SJSA1 (cell line): ENCODE measurements at regions not wholly inside any gene's neighbourhood (a gene's known extent, or its start where the extent isn't known, plus 50 kb on each side); places are given as distances from the start of the nearest gene placed in this dataset.

Source experiments
- DNase-seq, 2 experiments: peaks; one replicate each; pipeline ENCODE4 v3.0.0-alpha.2; 2015 to 2020; ENCODE audit warnings: low spot score in 2 of 2, low read depth in 1 of 2
- H3K27ac ChIP-seq: fragments of 250-450 bp; sonication (Bioruptor Pico); 2 replicates; pipeline ENCODE4 v1.5.1; 2020; ENCODE audit warnings: mild to moderate bottlenecking, moderate library complexity
- H3K27me3 ChIP-seq: fragments of 250-450 bp; sonication (Bioruptor Pico); replicated peaks from 2 replicates; pipeline ENCODE4 v1.5.1; 2020; ENCODE audit warnings: mild to moderate bottlenecking, moderate library complexity
- H3K36me3 ChIP-seq: fragments of 250-450 bp; sonication (Bioruptor Pico); 2 replicates; pipeline ENCODE4 v1.5.1; 2020; ENCODE audit warnings: mild to moderate bottlenecking
- H3K4me1 ChIP-seq: fragments of 250-450 bp; sonication (Bioruptor Pico); replicated peaks from 2 replicates; pipeline ENCODE4 v1.6.1; 2021; ENCODE audit warnings: mild to moderate bottlenecking
- H3K4me3 ChIP-seq: fragments of 250-450 bp; sonication (Bioruptor Pico); 2 replicates; pipeline ENCODE4 v1.5.1; 2020; ENCODE audit warnings: mild to moderate bottlenecking
- H3K9me3 ChIP-seq: fragments of 250-450 bp; sonication (Bioruptor Pico); replicated peaks from 2 replicates; pipeline ENCODE4 v1.5.1; 2020; ENCODE audit warnings: mild to moderate bottlenecking

GRCh38 chr12:115010324-115010995 is 326.5 kb upstream of the TBX3 start:
- no peak for DNase-seq
- Histone ChIP-seq H3K36me3 (no peaks in the 10 kb centered on the region), H3K27me3 (no peaks in the 10 kb centered on the region), H3K9me3 (no peaks in the 10 kb centered on the region), H3K4me3 (no peak overlapping the region), H3K4me1 (peaks cover 5% of the 10 kb centered on the region), H3K27ac (no peak overlapping the region)

GRCh38 chr12:115008929-115009328 is 325.0 kb upstream of the TBX3 start:
- DNase-seq, result no peak
- H3K9me3 ChIP-seq, result no peaks in the 10 kb centered on the region
- no peak overlapping the region for H3K27ac ChIP-seq
- peaks cover 12% of the 10 kb centered on the region for H3K4me1 ChIP-seq
- H3K36me3 ChIP-seq, result no peaks in the 10 kb centered on the region
- no peaks in the 10 kb centered on the region for H3K27me3 ChIP-seq
- H3K4me3 ChIP-seq, result no peak overlapping the region

- Histone ChIP-seq H3K36me3 (no peaks in the 10 kb centered on the region), H3K27me3 (no peaks in the 10 kb centered on the region), H3K4me3 (no peak overlapping the region), H3K9me3 (no peaks in the 10 kb centered on the region), H3K27ac (no peak overlapping the region), H3K4me1 (peaks cover 22% of the 10 kb centered on the region)
- DNase-seq, result no peak
These were observed 320.6 kb upstream of the TBX3 start for GRCh38 chr12:115004470-115005146.

GRCh38 chr12:115002434-115002833 is 318.5 kb upstream of the TBX3 start:
- DNase-seq, result no peak
- H3K4me1 ChIP-seq, result peaks cover 41% of the 10 kb centered on the region
- no peak overlapping the region for H3K4me3 ChIP-seq
- H3K9me3 ChIP-seq, result no peaks in the 10 kb centered on the region
- no peak overlapping the region for H3K27ac ChIP-seq
- no peaks in the 10 kb centered on the region for H3K27me3 ChIP-seq
- H3K36me3 ChIP-seq, result no peaks in the 10 kb centered on the region

- H3K27me3 ChIP-seq, result no peaks in the 10 kb centered on the region
- peaks cover 41% of the 10 kb centered on the region for H3K4me1 ChIP-seq
- no peaks in the 10 kb centered on the region for H3K9me3 ChIP-seq
- H3K4me3 ChIP-seq, result no peak overlapping the region
- DNase-seq, result no peak
- no peaks in the 10 kb centered on the region for H3K36me3 ChIP-seq
- no peak overlapping the region for H3K27ac ChIP-seq
These were observed 317.7 kb upstream of the TBX3 start for GRCh38 chr12:115001571-115002180.

GRCh38 chr12:115000038-115000437 is 316.1 kb upstream of the TBX3 start:
- peak; percentile 80 to 83 for DNase-seq
- no peaks in the 10 kb centered on the region for H3K27me3 ChIP-seq
- H3K4me3 ChIP-seq, result no peak overlapping the region
- peaks cover 4% of the 10 kb centered on the region for H3K9me3 ChIP-seq
- no peaks in the 10 kb centered on the region for H3K36me3 ChIP-seq
- H3K27ac ChIP-seq, result peak overlapping the region; percentile 60
- peaks cover 41% of the 10 kb centered on the region for H3K4me1 ChIP-seq

- Histone ChIP-seq H3K27ac (peak overlapping the region; percentile 60; the same call in 1 of the 2 replicates), H3K9me3 (peaks cover 4% of the 10 kb centered on the region), H3K36me3 (no peaks in the 10 kb centered on the region), H3K4me3 (no peak overlapping the region), H3K27me3 (no peaks in the 10 kb centered on the region), H3K4me1 (peaks cover 35% of the 10 kb centered on the region)
- DNase-seq, result no peak
These were observed 314.8 kb upstream of the TBX3 start for GRCh38 chr12:114998750-114999128.

- Histone ChIP-seq H3K27me3 (no peaks in the 10 kb centered on the region), H3K4me3 (no peak overlapping the region), H3K9me3 (peaks cover 4% of the 10 kb centered on the region), H3K27ac (no peak overlapping the region), H3K36me3 (no peaks in the 10 kb centered on the region), H3K4me1 (peaks cover 35% of the 10 kb centered on the region)
- DNase-seq, result no peak
These were observed 314.3 kb upstream of the TBX3 start for GRCh38 chr12:114998118-114998749.

GRCh38 chr12:114996382-114996781 is 312.4 kb upstream of the TBX3 start:
- no peaks in the 10 kb centered on the region for H3K27me3 ChIP-seq
- peaks cover 46% of the 10 kb centered on the region for H3K4me1 ChIP-seq
- H3K36me3 ChIP-seq, result no peaks in the 10 kb centered on the region
- DNase-seq, result no peak
- no peak overlapping the region for H3K27ac ChIP-seq
- peaks cover 4% of the 10 kb centered on the region for H3K9me3 ChIP-seq
- H3K4me3 ChIP-seq, result no peak overlapping the region

- Histone ChIP-seq H3K9me3 (peaks cover 4% of the 10 kb centered on the region), H3K4me1 (peaks cover 48% of the 10 kb centered on the region), H3K27ac (no peak overlapping the region), H3K4me3 (no peak overlapping the region), H3K27me3 (no peaks in the 10 kb centered on the region), H3K36me3 (no peaks in the 10 kb centered on the region)
- no peak for DNase-seq
These were observed 311.9 kb upstream of the TBX3 start for GRCh38 chr12:114995891-114996290.

GRCh38 chr12:114993165-114993564 is 309.2 kb upstream of the TBX3 start:
- Histone ChIP-seq H3K9me3 (peaks cover 4% of the 10 kb centered on the region), H3K4me3 (no peak overlapping the region), H3K36me3 (no peaks in the 10 kb centered on the region), H3K27me3 (no peaks in the 10 kb centered on the region), H3K27ac (peak overlapping the region; percentile 24; the same call in 1 of the 2 replicates), H3K4me1 (peaks cover 37% of the 10 kb centered on the region)
- DNase-seq, result no peak

- no peaks in the 10 kb centered on the region for H3K36me3 ChIP-seq
- H3K9me3 ChIP-seq, result peaks cover 4% of the 10 kb centered on the region
- DNase-seq, result no peak
- H3K27me3 ChIP-seq, result no peaks in the 10 kb centered on the region
- peaks cover 31% of the 10 kb centered on the region for H3K4me1 ChIP-seq
- no peak overlapping the region for H3K27ac ChIP-seq
- H3K4me3 ChIP-seq, result no peak overlapping the region
These were observed 308.5 kb upstream of the TBX3 start for GRCh38 chr12:114992443-114992842.

- Histone ChIP-seq H3K27me3 (no peaks in the 10 kb centered on the region), H3K36me3 (no peaks in the 10 kb centered on the region), H3K9me3 (peaks cover 3% of the 10 kb centered on the region; the same call in 1 of the 2 replicates), H3K4me3 (no peak overlapping the region), H3K4me1 (peaks cover 40% of the 10 kb centered on the region), H3K27ac (peak overlapping the region; percentile 17; the same call in 1 of the 2 replicates)
- peak; percentile 71 to 72 for DNase-seq
These were observed 306.4 kb upstream of the TBX3 start for GRCh38 chr12:114990381-114990780.

- Histone ChIP-seq H3K9me3 (peaks cover 7% of the 10 kb centered on the region; the same call in 1 of the 2 replicates), H3K27me3 (no peaks in the 10 kb centered on the region), H3K27ac (no peak overlapping the region), H3K4me3 (no peak overlapping the region), H3K4me1 (peaks cover 44% of the 10 kb centered on the region), H3K36me3 (no peaks in the 10 kb centered on the region)
- no peak for DNase-seq
These were observed 302.9 kb upstream of the TBX3 start for GRCh38 chr12:114986849-114987248.
